GM19238 (cell line): ENCODE measurements at regions not wholly inside any gene's neighbourhood (a gene's known extent, or its start where the extent isn't known, plus 50 kb on each side); places are given as distances from the start of the nearest gene placed in this dataset.

Experiments used
- DNase-seq: peaks from one replicate; pipeline ENCODE4 v3.0.0; 2011; ENCODE audit warnings: low spot score; ENCODE audit not compliant: insufficient read length

DNA sequence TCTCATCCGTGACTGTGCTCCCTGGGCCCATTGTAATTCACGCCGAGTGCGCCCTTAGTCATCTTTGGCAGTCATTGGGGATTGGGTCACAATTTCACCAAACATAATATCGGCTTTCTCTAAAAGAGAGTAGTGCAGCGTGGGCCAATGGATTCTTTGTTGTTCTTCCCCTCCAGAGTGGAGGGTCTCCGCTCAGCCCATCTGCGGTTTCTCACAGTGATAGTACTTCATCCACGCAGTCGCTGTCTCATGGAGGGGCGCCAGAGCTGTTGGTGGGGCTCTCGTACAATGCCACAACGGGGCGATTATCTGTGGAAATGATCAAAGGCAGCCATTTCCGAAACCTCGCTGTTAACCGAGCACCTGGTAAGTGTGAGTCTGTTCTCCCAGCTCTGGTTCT lies 321.8 kb downstream of the SNAPC1 start:
- DNase-seq = no peak

GRCh38 chr14:62087191-62087590 lies 325.0 kb downstream of the SNAPC1 start:
- DNase-seq = no peak

DNA sequence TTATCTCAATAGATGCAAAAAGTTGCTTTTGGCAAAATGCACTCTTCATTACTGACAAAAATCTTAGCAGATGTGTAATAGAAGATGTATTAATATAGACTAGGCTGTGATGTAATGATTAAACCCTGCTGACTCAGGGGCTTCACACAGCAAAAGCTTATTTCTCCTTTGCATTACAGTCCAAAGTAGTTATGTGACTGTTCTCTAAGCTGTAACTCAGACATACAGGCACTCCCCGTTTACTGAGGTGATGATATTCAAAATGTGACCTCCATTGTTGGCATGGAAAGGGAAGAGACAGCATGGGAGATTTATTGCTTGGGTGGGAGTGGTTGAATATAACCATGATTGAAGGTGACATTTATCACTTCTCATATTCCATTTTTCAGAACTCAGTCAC lies 331.5 kb downstream of the SNAPC1 start:
- DNase-seq = no peak

DNA sequence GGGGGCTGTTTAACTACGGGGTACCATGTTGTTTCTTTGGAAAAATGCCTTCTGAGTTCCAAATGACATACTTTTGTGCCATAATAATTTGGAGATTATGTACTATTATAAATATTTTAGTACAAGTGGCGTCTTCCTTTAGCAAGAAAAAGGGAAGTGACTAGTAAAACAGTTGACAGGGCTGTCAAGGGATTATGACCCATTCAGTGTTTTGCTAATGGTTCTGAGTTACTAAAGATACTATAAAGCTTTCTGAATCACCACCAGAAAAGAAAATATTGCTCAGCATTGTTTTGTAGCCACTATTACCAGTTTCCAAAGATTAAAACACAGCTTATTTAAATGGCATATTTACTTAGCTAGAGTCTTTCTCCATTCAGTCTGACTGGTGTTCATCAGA lies 334.9 kb downstream of the SNAPC1 start:
- DNase-seq = no peak

GRCh38 chr14:62097824-62098223 lies 335.6 kb downstream of the SNAPC1 start:
- DNase-seq = no peak

- no peak for DNase-seq
Observed at GRCh38 chr14:62098357-62098756, 336.1 kb downstream of the SNAPC1 start.

GRCh38 chr14:62099091-62099490 lies 336.9 kb downstream of the SNAPC1 start:
- DNase-seq = no peak

- DNase-seq = no peak
Observed at GRCh38 chr14:62101189-62101588, 339.0 kb downstream of the SNAPC1 start.

GRCh38 chr14:62101673-62102348 lies 339.6 kb downstream of the SNAPC1 start:
- DNase-seq = no peak

- DNase-seq = no peak
Observed at GRCh38 chr14:62102349-62102725, 340.1 kb downstream of the SNAPC1 start.

DNA sequence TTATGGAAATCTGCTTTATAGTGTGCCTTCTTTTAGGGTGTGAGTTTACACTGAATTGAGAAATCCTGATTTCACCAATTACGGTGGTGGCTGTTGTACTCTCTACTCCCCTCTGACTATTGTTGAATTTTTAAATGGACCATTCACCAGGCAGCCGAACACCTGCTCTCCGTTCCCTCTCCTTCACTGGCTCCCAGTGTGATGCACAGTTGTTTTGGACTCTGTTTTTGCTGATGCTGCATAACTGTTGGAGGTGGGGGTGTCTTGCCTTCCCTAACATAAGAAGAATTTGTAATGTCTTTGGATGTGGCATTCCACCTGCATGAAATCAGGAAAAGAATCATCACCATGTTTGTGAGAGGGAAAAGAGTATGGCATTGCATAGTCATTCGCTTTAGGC lies 341.2 kb downstream of the SNAPC1 start:
- no peak for DNase-seq

DNA sequence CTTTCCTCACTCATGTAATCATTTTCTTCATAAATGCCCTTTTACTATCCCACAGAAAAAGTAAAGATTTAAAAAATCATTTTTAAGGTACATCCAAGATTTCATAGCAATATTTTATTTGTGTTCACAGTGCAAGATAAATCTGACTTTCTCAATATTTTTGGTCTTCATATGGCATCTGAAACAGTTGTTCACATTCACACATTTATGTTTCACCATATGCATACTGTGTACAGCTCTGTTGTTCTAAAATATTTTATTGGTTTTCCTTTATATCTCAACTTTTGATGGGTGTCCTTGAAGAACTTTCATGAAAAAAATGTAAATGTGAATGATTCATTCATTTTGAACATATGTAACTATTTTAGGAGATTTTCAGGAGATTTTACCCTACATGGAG lies 348.7 kb downstream of the SNAPC1 start:
- DNase-seq = no peak

- peak; percentile 27 for DNase-seq
Observed at GRCh38 chr14:62117010-62117750, 355.0 kb downstream of the SNAPC1 start.

DNA sequence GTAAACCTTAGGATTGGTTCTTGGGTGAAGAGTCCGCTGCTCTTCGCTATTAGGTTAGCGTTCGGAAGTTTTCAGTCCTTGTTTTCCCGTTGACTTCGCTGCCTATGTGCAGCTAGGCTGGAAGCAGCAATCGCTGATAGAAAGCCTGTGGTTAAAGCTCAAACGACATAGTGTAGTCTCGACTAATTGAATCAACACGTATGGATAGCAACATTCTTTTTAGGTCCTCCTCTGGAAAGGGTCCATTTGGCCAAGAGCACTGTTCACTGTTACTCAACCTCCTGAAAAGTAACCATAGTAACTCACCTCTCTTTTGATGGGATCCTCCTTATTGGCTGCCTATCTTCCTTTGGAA lies 355.5 kb downstream of the SNAPC1 start:
- DNase-seq = no peak

DNA sequence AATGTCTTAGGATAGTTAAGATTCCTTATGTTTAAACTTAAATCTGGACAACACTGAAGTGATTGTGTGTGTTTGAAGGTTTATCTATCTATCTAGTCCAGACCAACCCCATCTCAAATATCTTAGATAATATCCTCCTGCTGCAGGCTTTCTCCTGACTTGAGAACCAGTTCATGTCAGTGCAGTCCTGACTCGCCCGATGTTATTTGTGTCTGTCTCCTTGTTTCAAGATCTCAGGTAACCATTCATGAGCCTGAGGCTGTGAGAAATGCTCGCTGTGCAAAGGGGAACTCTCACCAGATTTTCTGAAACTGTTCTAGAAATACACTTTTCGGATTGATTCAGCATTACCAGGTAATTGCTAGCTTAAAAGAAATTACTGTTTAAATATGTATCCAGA lies 356.2 kb downstream of the SNAPC1 start:
- no peak for DNase-seq

DNA sequence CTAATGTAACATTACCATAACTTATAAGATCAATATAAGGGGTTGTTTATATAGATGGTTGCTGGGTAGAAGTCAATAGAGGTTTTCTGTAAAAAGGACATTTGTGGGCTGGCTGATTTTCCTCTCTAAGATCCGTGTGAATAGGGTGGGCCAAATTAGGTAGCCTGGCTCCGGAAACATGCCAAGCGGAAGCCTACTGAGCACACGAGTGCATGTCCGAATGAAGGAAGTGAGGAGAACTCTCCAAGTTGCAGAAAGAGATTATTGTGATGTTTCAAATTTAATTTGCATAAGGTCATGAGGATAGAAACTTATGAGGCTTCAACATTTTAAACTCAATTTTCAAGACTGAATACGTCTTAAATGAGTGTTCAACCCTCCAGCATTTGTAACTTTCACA lies 356.7 kb downstream of the SNAPC1 start:
- no peak for DNase-seq

DNA sequence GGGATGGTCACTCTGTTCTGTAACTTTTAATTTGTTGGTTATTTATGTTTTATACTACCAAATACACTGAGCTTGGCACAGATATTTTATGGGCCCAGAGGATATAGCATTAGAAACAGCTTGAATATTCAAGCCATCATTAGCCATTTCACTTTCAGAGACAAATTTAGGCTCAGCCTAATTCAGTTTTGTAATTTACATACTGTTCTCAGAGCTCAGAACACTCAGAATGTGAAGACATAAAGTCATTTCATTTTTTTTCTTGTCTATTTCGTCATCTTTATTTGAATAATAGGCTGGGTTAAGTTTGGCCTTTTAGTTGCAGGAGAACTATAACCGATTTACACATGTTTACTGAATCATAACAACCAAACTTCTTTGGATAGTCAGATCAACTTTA lies 361.7 kb downstream of the SNAPC1 start:
- no peak for DNase-seq

GRCh38 chr14:62125793-62126192 lies 363.6 kb downstream of the SNAPC1 start:
- DNase-seq = no peak

- DNase-seq = peak; percentile 2
Observed at GRCh38 chr14:62126879-62127478, 364.8 kb downstream of the SNAPC1 start.

GRCh38 chr14:62130441-62130840 lies 368.2 kb downstream of the SNAPC1 start:
- DNase-seq = no peak

- DNase-seq = no peak
Observed at GRCh38 chr14:62133776-62134550, 371.7 kb downstream of the SNAPC1 start.

DNA sequence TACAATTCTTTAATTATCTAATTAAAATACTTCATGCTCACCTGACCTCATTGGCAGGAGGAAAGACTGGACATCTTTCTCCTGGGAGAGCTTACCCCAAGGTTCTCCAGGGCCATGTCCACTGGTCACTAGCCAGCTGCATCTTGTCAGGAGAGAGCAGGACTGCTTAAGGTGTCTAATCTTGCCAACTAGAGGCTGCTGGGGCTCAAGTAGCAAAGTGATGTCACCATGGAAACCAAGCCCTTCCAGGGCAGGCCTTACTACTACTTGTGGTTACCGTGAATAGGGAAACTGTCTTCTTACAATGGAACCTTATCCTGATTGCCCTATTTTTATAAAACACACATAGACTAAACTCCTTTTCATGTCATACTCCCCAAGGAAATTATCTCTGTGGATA lies 376.4 kb downstream of the SNAPC1 start:
- no peak for DNase-seq
